Neuronal stem cell (in vitro differentiated cells): ENCODE measurements at regions not wholly inside any gene's neighbourhood (a gene's known extent, or its start where the extent isn't known, plus 50 kb on each side); places are given as distances from the start of the nearest gene placed in this dataset.

Experiments used
- DNase-seq: peaks from one replicate; pipeline ENCODE4 v3.0.0-alpha.2; 2013; ENCODE audit warnings: low spot score
- H2AFZ ChIP-seq: one replicate; pipeline ENCODE4 v1.6.1; 2013; ENCODE audit warnings: mild to moderate bottlenecking, low read length, inconsistent platforms
- H2AK5ac ChIP-seq: 2 replicates; pipeline ENCODE4 v1.6.1; 2013; ENCODE audit warnings: low read depth, mild to moderate bottlenecking, inconsistent platforms, low read length, moderate library complexity, mixed read lengths
- H2BK120ac ChIP-seq: 2 replicates; pipeline ENCODE4 v1.6.1; 2013; ENCODE audit warnings: low read depth, mild to moderate bottlenecking, inconsistent platforms, low read length, moderate library complexity, mixed read lengths
- H2BK12ac ChIP-seq: one replicate; pipeline ENCODE4 v1.6.1; 2013; ENCODE audit warnings: low read length, inconsistent platforms
- H2BK15ac ChIP-seq: 2 replicates; pipeline ENCODE4 v1.6.1; 2013; ENCODE audit warnings: mild to moderate bottlenecking, low read length, inconsistent platforms, mixed read lengths
- H2BK5ac ChIP-seq: one replicate; pipeline ENCODE4 v1.6.1; 2013; ENCODE audit warnings: inconsistent platforms, mild to moderate bottlenecking, low read length, moderate library complexity
- H3K14ac ChIP-seq: one replicate; pipeline ENCODE4 v1.6.1; 2013; ENCODE audit warnings: low read length, inconsistent platforms
- H3K18ac ChIP-seq: 2 replicates; pipeline ENCODE4 v1.6.1; 2013; ENCODE audit warnings: low read length, inconsistent platforms
- H3K23ac ChIP-seq: 2 replicates; pipeline ENCODE4 v1.6.1; 2013; ENCODE audit warnings: low read depth, mild to moderate bottlenecking, mixed read lengths, low read length, inconsistent platforms; ENCODE audit not compliant: poor library complexity
- H3K27ac ChIP-seq: replicated peaks from 3 replicates; pipeline ENCODE4 v1.5.1; 2013; ENCODE audit warnings: low read length, inconsistent platforms
- H3K27me3 ChIP-seq, 3 experiments: 2 replicates each; pipeline ENCODE4 v1.6.1; 2013; ENCODE audit warnings: low read length in 3 of 3, mild to moderate bottlenecking in 2 of 3, inconsistent platforms in 1 of 3, low read depth in 1 of 3, mixed read lengths in 1 of 3, moderate library complexity in 1 of 3; ENCODE audit not compliant: control insufficient read depth in 3 of 3, insufficient read depth in 3 of 3
- H3K36me3 ChIP-seq, 2 donors: replicated peaks in 1 of 2; 2 replicates each; pipeline ENCODE4 v1.6.1; 2013; ENCODE audit warnings: low read length in 2 of 2; ENCODE audit not compliant: control insufficient read depth in 2 of 2, insufficient read depth in 2 of 2
- H3K4ac ChIP-seq: 2 replicates; pipeline ENCODE4 v1.6.1; 2013; ENCODE audit warnings: inconsistent platforms, mild to moderate bottlenecking, low read length, moderate library complexity
- H3K4me1 ChIP-seq, 2 donors: 1 replicate in 1 of 2; 2 replicates in 1 of 2; pipeline ENCODE4 v1.6.1; 2013; ENCODE audit warnings: low read length in 2 of 2, low read depth in 1 of 2; ENCODE audit not compliant: control insufficient read depth in 2 of 2, insufficient read depth in 1 of 2
- H3K4me2 ChIP-seq: one replicate; pipeline ENCODE4 v1.6.1; 2013; ENCODE audit warnings: mild to moderate bottlenecking, low read length, inconsistent platforms; ENCODE audit not compliant: insufficient read depth, poor library complexity, severe bottlenecking
- H3K4me3 ChIP-seq, 2 donors: 2 replicates each; pipeline ENCODE4 v1.5.1; 2013; ENCODE audit warnings: low read length in 2 of 2, mild to moderate bottlenecking in 2 of 2, inconsistent platforms in 1 of 2, moderate library complexity in 1 of 2
- H3K79me1 ChIP-seq: one replicate; pipeline ENCODE4 v1.6.1; 2013; ENCODE audit warnings: low read depth, mild to moderate bottlenecking, inconsistent platforms, low read length, moderate library complexity
- H3K9ac ChIP-seq: one replicate; pipeline ENCODE4 v1.6.1; 2013; ENCODE audit warnings: mild to moderate bottlenecking, low read depth, low read length, inconsistent platforms; ENCODE audit not compliant: poor library complexity
- H3K9me3 ChIP-seq, 2 donors: replicated peaks in 1 of 2; 2 replicates each; pipeline versions ENCODE3 to v1.6.1; 2013; ENCODE audit warnings: low read length in 2 of 2, mild to moderate bottlenecking in 2 of 2, inconsistent platforms in 1 of 2, low read depth in 1 of 2, mixed read lengths in 1 of 2, moderate library complexity in 1 of 2; ENCODE audit not compliant: control insufficient read depth in 2 of 2, insufficient read depth in 1 of 2
- H4K8ac ChIP-seq: one replicate; pipeline ENCODE4 v1.6.1; 2013; ENCODE audit warnings: low read depth, mild to moderate bottlenecking, inconsistent platforms, low read length, moderate library complexity
- H4K91ac ChIP-seq: one replicate; pipeline ENCODE4 v1.6.1; 2013; ENCODE audit warnings: low read length, low read depth, mild to moderate bottlenecking, inconsistent platforms; ENCODE audit not compliant: poor library complexity
- WGBS, 2 donors: extraction: QIAGEN DNeasy Blood & Tissue Kit; methylation state at CpG; one replicate each; pipeline ENCODE4 v1.1.7; 2013; ENCODE audit warnings: missing lambda C conversion rate in 2 of 2, mixed read lengths in 1 of 2; ENCODE audit not compliant: insufficient read length in 2 of 2, insufficient replicate concordance in 1 of 2; ENCODE audit errors: extremely low coverage in 2 of 2; 5-methylcytosine and 5-hydroxymethylcytosine counted together

GRCh38 chr5:158256096-158256495, 397.2 kb upstream of the CLINT1 start:
- H4K8ac ChIP-seq: no peak overlapping the region
- H3K23ac ChIP-seq: no peak overlapping the region
- no CpG with 5 or more reads among the region's 2 CpGs for WGBS, 2 donors
- H3K4me2 ChIP-seq: no peak overlapping the region
- H3K4ac ChIP-seq: no peak overlapping the region
- H2AFZ ChIP-seq: no peak overlapping the region
- H3K4me3 ChIP-seq: no peak overlapping the region
- peaks cover 0 to 2% of the 10 kb centered on the region in 2 donors for H3K4me1 ChIP-seq
- H3K36me3 ChIP-seq: no peaks in the 10 kb centered on the region
- no peak overlapping the region for H3K18ac ChIP-seq
- no peak overlapping the region for H2BK15ac ChIP-seq
- H3K9ac ChIP-seq: no peak overlapping the region
- no peak overlapping the region for H3K14ac ChIP-seq
- H2BK5ac ChIP-seq: no peak overlapping the region
- H2BK12ac ChIP-seq: no peak overlapping the region
- no peaks in the 10 kb centered on the region for H3K79me1 ChIP-seq
- H2AK5ac ChIP-seq: no peak overlapping the region
- H4K91ac ChIP-seq: no peak overlapping the region
- no peaks in the 10 kb centered on the region for H3K9me3 ChIP-seq
- no peak overlapping the region for H2BK120ac ChIP-seq
- no peak for DNase-seq
- no peaks in the 10 kb centered on the region for H3K27me3 ChIP-seq
- no peak overlapping the region for H3K27ac ChIP-seq

GRCh38 chr5:158255609-158256008, 396.7 kb upstream of the CLINT1 start:
- Histone ChIP-seq H3K23ac (no peak overlapping the region), H3K18ac (no peak overlapping the region), H3K4me3 (no peak overlapping the region), H3K79me1 (no peaks in the 10 kb centered on the region), H2AK5ac (no peak overlapping the region), H3K14ac (no peak overlapping the region), H3K27me3 (no peaks in the 10 kb centered on the region), H3K27ac (no peak overlapping the region), H3K4ac (no peak overlapping the region), H3K4me2 (no peak overlapping the region), H2BK15ac (no peak overlapping the region), H3K9me3 (no peaks in the 10 kb centered on the region), H2BK120ac (no peak overlapping the region), H2BK12ac (no peak overlapping the region), H4K8ac (no peak overlapping the region), H2AFZ (no peak overlapping the region), H4K91ac (no peak overlapping the region), H2BK5ac (no peak overlapping the region), H3K4me1 (peaks cover 0 to 2% of the 10 kb centered on the region in 2 donors), H3K36me3 (no peaks in the 10 kb centered on the region), H3K9ac (no peak overlapping the region)
- no CpG with 5 or more reads among the region's 1 CpG for WGBS, 2 donors
- DNase-seq: no peak

DNA sequence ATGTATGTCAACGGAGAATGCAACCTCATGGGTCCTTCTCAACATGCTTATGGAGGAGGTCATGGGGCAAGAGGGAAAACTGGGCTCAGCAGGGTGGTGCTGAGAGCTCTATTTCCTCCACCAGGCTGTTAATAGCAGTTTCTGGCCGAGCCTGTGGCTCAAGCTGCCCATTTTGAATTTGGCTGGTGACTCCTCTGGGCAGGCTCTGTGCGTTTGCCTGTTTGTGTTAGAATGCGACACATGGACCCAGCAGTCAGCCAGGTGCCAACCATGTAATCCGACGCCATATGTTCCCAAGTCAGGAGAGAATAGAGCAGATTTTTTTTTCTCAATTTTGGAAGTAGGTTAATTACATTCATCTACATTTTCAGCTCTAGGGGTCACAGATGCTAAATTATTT, 387.7 kb upstream of the CLINT1 start:
- Histone ChIP-seq H2BK15ac (no peak overlapping the region), H2BK5ac (no peak overlapping the region), H4K8ac (no peak overlapping the region), H3K79me1 (no peaks in the 10 kb centered on the region), H3K4me2 (no peak overlapping the region), H3K4me1 (no peaks in the 10 kb centered on the region), H2BK12ac (no peak overlapping the region), H3K23ac (no peak overlapping the region), H2AFZ (no peak overlapping the region), H3K18ac (no peak overlapping the region), H3K9me3 (no peaks in the 10 kb centered on the region), H4K91ac (no peak overlapping the region), H3K36me3 (no peaks in the 10 kb centered on the region), H3K27ac (no peak overlapping the region), H3K9ac (no peak overlapping the region), H3K14ac (no peak overlapping the region), H2AK5ac (no peak overlapping the region), H3K4ac (no peak overlapping the region), H2BK120ac (no peak overlapping the region), H3K4me3 (no peak overlapping the region), H3K27me3 (no peaks in the 10 kb centered on the region)
- no peak for DNase-seq
- no CpG with 5 or more reads among the region's 6 CpGs for WGBS, 2 donors

DNA sequence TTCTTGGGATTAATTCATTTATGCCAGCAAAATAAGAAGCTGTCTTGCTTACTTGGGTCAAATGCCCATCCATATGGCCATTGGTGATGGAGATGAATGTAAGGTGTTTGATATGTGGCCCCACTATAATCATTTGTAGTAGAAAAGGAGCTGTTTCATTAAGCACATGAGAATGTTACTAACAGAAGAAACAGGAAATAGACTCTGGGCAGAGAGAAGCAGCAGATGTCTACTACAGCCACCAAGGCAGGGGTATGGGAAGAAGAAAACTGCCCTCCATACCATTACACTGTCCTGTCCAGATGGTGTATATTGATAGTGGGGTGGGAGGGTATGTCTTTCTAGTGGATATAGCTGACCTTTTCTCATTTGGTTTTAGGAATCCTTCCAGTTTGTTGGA, 386.6 kb upstream of the CLINT1 start:
- H3K9me3 ChIP-seq: no peaks in the 10 kb centered on the region
- H3K4ac ChIP-seq: no peak overlapping the region
- no peak overlapping the region for H3K4me2 ChIP-seq
- no peak overlapping the region for H4K91ac ChIP-seq
- H2BK120ac ChIP-seq: no peak overlapping the region
- no peak overlapping the region for H2AFZ ChIP-seq
- no peaks in the 10 kb centered on the region for H3K4me1 ChIP-seq
- H3K18ac ChIP-seq: no peak overlapping the region
- H3K14ac ChIP-seq: no peak overlapping the region
- DNase-seq: no peak
- no peaks in the 10 kb centered on the region for H3K27me3 ChIP-seq
- H3K4me3 ChIP-seq: no peak overlapping the region
- H3K27ac ChIP-seq: no peak overlapping the region
- no peak overlapping the region for H2BK5ac ChIP-seq
- H3K36me3 ChIP-seq: no peaks in the 10 kb centered on the region
- no peak overlapping the region for H3K9ac ChIP-seq
- H2BK12ac ChIP-seq: no peak overlapping the region
- H2AK5ac ChIP-seq: no peak overlapping the region
- no peak overlapping the region for H4K8ac ChIP-seq
- H3K23ac ChIP-seq: no peak overlapping the region
- H3K79me1 ChIP-seq: no peaks in the 10 kb centered on the region
- H2BK15ac ChIP-seq: no peak overlapping the region
